ENCODE measurements at regions not wholly inside any gene's neighbourhood (a gene's known extent, or its start where the extent isn't known, plus 50 kb on each side); places are given as distances from the start of the nearest gene placed in this dataset.

GRCh38 chr2:163949693-163950092, 213.9 kb upstream of the FIGN start:
- TF ChIP-seq YY1 (IDR thresholded peaks at IDR 0.05; ENCODE audit: insufficient read depth, insufficient read length) (no peak), ZNF274 (IDR thresholded peaks at IDR 0.05; ENCODE audit: low read depth, low read length) (no peak)

Measured in NT2/D1 (cell line).